ENCODE measurements at regions not wholly inside any gene's neighbourhood (a gene's known extent, or its start where the extent isn't known, plus 50 kb on each side); places are given as distances from the start of the nearest gene placed in this dataset.

DNA sequence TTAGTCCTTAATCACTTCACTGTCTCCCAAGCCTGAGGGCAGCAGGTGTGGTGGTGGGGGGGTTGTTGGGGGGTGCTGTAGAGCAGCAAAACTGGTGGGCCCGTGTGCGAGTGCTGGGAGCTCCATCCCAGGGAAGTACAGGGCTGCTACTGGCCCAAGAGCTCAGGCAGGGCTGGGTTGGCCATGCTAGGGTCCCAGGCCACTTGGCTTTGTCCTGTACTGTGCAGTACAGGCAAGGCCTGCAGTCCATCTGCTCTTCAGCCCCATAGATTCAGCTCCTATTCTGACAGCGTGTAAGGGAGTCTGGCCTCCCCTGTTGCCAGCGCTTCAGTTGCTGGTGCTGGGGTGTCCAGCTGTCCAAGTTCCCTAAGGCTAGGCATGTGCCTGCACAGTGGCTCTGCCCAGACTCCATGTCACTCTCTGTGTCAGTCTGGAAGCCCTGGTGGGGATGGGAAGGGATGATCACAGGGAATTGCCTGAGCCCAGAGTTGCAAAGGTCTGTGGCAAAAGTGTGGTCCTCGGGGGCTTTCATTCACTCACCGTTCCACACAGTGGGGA is 1261.7 kb downstream of the EFNB2 start:
- DNase-seq (ENCODE audit: low read depth in 2 of 3, low spot score in 1 of 3): no peak

- DNase-seq (ENCODE audit: low read depth in 2 of 3, low spot score in 1 of 3): no peak
These were observed 1262.5 kb downstream of the EFNB2 start for GRCh38 chr13:105272660-105273631.

- DNase-seq (ENCODE audit: low read depth in 2 of 3, low spot score in 1 of 3): no peak
These were observed 1268.8 kb downstream of the EFNB2 start for GRCh38 chr13:105266615-105267014.

GRCh38 chr13:105262579-105262978 is 1272.9 kb downstream of the EFNB2 start:
- no peak for DNase-seq (ENCODE audit: low read depth in 2 of 3, low spot score in 1 of 3)

GRCh38 chr13:105259426-105259825 is 1276.0 kb downstream of the EFNB2 start:
- DNase-seq (ENCODE audit: low read depth in 2 of 3, low spot score in 1 of 3): no peak

GRCh38 chr13:105255472-105255871 is 1280.0 kb downstream of the EFNB2 start:
- DNase-seq (ENCODE audit: low read depth in 2 of 3, low spot score in 1 of 3): no peak

GRCh38 chr13:105251293-105251692 is 1284.2 kb downstream of the EFNB2 start:
- DNase-seq (ENCODE audit: low read depth in 2 of 3, low spot score in 1 of 3): no peak

DNA sequence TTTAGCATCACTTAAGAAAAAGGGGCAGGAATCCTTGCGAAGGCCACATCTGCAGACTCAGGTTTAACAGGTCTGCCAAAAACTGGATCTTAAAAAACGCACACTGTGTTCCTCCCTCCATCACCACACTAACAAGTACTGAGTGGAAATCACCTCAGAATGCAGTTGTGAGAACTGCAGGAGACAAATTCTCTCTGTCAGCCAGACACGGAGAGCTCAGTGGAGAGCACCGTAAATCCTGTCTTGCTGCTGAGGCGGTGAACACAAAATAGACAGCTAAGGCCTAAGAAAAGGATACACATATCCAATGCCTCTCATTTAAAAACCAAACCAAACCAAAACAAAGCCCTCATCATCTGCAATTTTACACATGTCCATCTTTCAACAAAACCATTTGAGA is 1287.6 kb downstream of the EFNB2 start:
- DNase-seq (ENCODE audit: low read depth in 2 of 3, low spot score in 1 of 3): no peak

DNA sequence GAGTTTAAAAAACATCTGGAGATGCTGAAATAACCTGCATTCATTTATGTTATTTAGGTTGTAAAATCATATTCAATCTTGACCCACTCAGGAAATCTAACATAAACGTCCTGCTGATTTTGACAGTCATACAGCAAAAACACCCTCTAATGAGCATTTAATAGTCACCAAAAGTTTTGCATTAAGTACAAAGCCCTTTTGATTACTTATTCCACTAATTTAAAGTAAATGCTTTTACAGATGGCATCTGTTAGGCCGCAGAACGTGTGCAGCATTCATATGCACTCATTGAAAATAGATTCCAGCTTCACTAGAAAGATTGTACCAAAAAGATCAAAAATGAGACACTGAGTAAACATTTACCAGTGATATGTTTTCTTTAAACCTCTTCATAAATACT is 1295.1 kb downstream of the EFNB2 start:
- DNase-seq (ENCODE audit: low read depth in 2 of 3, low spot score in 1 of 3): no peak

DNA sequence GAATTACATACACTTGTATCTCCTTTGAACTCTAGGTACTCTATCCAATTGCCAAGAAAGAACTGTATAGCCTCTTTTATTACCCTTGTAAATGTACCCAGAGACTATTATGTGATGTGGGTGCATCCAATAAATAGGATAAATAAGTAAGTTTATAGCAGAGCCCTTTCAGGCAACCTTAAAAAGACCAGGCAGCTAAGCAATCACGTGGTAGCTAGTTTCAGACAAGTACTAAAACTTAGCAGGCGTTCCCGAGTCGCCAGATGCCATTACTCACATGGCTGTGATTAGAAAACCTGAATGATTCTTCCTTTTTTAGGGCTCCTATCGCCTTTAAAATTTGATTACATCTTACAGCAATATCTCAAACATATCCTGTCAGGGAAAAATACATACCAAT is 1303.0 kb downstream of the EFNB2 start:
- no peak for DNase-seq (ENCODE audit: low read depth in 2 of 3, low spot score in 1 of 3)

DNA sequence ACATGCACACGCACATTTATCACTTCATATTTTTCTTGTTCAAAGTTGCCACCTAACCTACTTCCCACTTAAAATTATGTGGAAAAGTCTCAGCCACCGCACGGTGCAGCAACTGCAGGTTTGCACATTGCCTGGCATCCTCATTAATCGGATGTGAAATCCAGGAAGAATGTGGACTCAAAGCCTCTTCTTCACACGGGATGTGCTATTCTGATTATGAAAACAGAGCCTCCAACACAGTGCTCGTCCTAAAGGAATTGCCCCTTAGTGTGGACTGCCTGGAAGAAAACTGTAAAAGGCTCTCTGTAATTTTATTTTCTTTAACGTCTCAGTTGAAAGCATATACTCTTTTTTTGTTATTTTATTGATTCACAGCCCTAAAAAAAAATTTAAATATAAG is 1303.5 kb downstream of the EFNB2 start:
- DNase-seq (ENCODE audit: low read depth in 2 of 3, low spot score in 1 of 3): no peak

DNA sequence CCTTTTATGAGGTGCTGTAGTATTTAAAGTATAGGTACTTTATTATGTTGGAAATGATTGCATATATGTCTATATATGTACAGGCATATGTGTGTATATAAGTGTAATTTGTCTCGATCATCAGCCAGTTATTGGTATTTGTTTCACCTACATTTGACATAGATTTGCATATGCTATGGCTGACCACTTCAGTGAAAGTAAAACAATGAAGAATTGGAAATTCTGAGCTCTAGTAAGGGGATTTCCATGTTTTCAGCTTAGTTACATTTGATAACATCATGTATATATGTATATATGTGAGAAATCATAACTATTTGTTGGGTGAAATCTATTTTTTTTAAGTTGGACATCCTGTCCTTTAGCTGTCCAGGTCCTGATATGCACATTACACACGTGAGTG is 1303.9 kb downstream of the EFNB2 start:
- no peak for DNase-seq (ENCODE audit: low read depth in 2 of 3, low spot score in 1 of 3)

- DNase-seq (ENCODE audit: low read depth in 2 of 3, low spot score in 1 of 3): no peak
These were observed 1314.6 kb downstream of the EFNB2 start for GRCh38 chr13:105220881-105221280.

DNA sequence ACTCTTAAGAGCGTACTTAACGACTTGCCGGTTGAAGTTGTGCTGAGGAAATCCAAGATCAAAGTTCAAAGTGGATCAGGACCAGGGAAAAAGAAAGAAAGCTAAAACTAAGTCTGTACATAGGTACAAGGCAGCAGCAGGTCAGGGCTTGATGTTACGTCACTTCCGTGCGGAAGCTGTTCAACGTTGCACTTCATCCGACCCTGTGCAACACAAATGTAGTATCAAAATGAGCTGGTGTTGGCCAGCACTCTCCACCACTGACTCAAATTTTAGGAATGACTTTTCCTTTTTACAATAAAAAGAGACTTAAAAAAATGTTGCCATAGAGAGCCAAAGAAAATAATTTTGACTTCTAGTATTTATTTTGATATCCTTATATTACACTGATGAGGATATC is 1315.4 kb downstream of the EFNB2 start:
- no peak for DNase-seq (ENCODE audit: low read depth in 2 of 3, low spot score in 1 of 3)

DNA sequence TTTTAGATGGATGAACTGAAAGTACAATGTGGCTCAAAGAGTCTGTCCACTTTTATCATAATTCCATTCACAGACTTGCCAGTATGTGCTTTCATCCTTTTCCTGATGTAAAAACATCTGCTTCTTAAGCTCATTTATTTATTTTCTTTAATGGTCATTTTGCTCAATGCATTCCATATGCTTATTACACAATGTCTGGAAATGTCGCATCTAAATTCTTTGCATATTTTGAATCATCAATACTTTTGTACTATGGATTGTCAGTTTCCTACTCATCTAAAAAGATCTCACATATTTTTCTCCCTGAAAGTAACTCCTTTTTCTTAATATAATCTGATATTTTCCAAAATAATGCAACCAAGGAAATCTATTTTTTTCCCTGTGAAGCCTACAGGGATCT is 1315.8 kb downstream of the EFNB2 start:
- no peak for DNase-seq (ENCODE audit: low read depth in 2 of 3, low spot score in 1 of 3)

DNA sequence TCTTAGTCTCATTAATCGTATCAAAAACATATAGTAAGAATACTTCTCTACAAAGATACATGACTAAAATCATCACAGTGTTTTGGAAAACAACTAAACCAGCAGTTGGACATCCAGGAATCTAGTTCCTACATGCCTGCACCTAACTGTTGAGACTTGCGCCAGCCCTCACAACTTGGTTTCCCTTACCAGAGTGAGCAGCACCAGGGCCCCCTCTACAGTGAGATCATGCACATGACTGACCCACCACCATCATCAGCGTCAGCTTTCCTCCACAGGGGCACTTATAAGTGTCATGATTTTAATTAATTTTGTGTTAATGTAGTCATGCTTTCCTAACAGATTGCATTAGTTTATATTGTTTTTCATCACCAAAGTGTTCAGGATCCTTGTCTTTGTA is 1322.0 kb downstream of the EFNB2 start:
- no peak for DNase-seq (ENCODE audit: low read depth in 2 of 3, low spot score in 1 of 3)

- DNase-seq (ENCODE audit: low read depth in 2 of 3, low spot score in 1 of 3): no peak
These were observed 1327.7 kb downstream of the EFNB2 start for GRCh38 chr13:105207572-105208293.

DNA sequence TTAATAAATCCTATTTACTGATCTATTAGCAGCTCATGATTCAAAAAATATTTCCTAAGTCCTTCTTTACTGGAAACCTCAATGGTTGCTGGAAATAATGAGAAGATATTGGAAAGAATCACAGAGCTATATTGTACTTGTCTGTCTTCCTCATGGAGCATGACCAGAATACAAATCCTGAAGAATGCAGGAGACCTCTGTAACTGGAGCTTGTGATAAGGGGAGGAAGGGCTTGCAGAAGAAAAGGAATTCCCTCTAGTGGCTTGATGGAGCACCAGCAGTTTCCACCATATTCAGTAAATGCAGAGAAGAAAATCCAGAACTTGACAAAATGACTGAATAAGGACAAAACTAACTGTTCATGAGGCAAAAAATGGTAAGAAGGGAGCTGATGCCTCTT is 1333.1 kb downstream of the EFNB2 start:
- DNase-seq (ENCODE audit: low read depth in 2 of 3, low spot score in 1 of 3): no peak

GRCh38 chr13:105201351-105201750 is 1334.1 kb downstream of the EFNB2 start:
- DNase-seq (ENCODE audit: low read depth in 2 of 3, low spot score in 1 of 3): no peak

DNA sequence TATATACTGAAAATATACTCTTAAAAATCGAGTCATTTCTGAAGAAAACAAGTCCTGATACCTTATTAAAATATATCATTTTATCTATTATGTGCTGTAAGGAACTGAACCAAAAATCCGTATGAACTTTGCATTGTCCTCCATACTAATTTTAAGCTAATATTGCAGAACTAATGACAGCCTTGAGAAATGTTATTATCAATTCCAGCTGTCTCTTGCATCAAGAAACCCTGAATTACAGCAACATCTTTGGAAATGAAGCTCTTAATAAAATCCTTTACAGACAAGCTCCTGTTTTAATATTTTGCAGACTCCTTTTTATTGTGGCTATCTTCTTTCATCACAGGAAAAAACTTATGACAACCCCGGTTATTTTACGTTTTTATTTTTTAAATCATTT is 1335.3 kb downstream of the EFNB2 start:
- DNase-seq (ENCODE audit: low read depth in 2 of 3, low spot score in 1 of 3): no peak

- DNase-seq (ENCODE audit: low read depth in 2 of 3, low spot score in 1 of 3): no peak
These were observed 1339.4 kb downstream of the EFNB2 start for GRCh38 chr13:105196052-105196451.

GRCh38 chr13:105193026-105193425 is 1342.4 kb downstream of the EFNB2 start:
- DNase-seq (ENCODE audit: low read depth in 2 of 3, low spot score in 1 of 3): no peak
